ENCODE measurements at regions not wholly inside any gene's neighbourhood (a gene's known extent, or its start where the extent isn't known, plus 50 kb on each side); places are given as distances from the start of the nearest gene placed in this dataset.

DNA sequence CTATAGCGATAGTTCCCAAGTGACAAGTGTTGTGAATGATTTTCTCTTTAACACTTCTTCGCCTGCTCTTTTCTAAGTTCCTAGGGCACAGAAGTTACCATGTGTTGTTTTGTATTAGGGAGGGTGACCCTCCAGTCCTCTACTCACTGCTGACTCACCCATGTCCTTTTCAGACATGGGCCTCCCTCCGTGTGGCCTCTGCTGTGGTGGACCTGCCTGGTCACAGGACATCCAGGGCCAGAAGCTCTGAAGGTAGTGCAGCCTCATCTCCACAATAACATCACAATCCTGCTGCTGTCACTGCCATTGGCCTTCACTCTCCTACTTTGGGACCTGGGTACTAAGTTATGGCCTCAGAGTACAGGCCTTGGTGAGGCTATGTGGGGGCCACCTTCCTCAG is 87.1 kb upstream of the TNFAIP3 start:
- intact Hi-C loops (cut with DNase I), result no loop called here
- Histone ChIP-seq H3K4me3 (ENCODE audit: low read length in 2 of 2) (no peak overlapping the region), H3K4me1 (ENCODE audit: control insufficient read depth in 1 of 2, insufficient read depth in 2 of 2, low read length in 2 of 2) (no peaks in the 10 kb centered on the region), H3K27me3 (ENCODE audit: control insufficient read depth in 1 of 2, insufficient read depth in 2 of 2, low read length in 1 of 2) (peaks cover 0 to 2% of the 10 kb centered on the region in 2 donors), H3K36me3 (ENCODE audit: control insufficient read depth in 1 of 2, insufficient read depth in 2 of 2, low read length in 1 of 2) (no peaks in the 10 kb centered on the region), H3K9me3 (ENCODE audit: control insufficient read depth, low read length) (peaks cover 1% of the 10 kb centered on the region), H3K27ac (ENCODE audit: low read depth in 1 of 2, low read length in 2 of 2) (no peak overlapping the region)
- no peak for DNase-seq
- ATAC-seq (ENCODE audit: low FRiP score), result no peak
- WGBS, 2 donors, result 94% methylated on average over 3 of the region's 3 CpGs

DNA sequence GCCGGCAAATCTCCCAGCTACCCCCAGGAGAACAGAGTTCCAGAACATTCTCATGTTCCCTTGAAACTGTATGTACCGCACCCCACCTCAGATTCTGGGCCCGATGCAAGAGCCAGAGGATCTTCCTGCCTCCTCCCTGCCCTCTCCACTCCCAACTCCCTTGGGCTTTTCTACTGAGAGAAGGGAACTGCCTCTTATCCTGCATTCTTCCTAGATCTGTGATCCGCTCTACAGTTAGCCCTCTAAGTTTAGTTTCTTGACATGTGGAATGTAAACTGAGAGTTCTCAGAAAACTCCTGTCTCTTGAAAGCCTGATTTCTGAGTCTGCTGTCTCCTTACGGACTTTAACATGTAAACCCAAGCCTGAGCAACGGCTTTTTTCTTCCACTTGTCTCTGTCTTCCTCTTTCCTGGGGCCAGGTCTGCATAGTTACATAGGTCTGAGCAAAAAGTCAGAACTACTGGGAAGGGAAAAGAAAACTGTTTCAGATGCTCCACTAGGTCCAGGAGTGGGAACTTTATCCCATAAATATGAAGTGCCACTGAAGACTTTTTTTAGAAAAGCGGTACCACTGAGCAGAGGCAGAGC is 86.5 kb upstream of the TNFAIP3 start:
- intact Hi-C loops (cut with DNase I), result no loop called here
- peaks cover 1% of the 10 kb centered on the region for H3K9me3 ChIP-seq (ENCODE audit: control insufficient read depth, low read length)
- WGBS, 2 donors, result 75 to 82% methylated on average over 7 of the region's 7 CpGs
- peaks cover 0 to 2% of the 10 kb centered on the region in 2 donors for H3K27me3 ChIP-seq (ENCODE audit: control insufficient read depth in 1 of 2, insufficient read depth in 2 of 2, low read length in 1 of 2)
- no peak overlapping the region for H3K4me3 ChIP-seq (ENCODE audit: low read length in 2 of 2)
- no peaks in the 10 kb centered on the region for H3K4me1 ChIP-seq (ENCODE audit: control insufficient read depth in 1 of 2, insufficient read depth in 2 of 2, low read length in 2 of 2)
- no peak for ATAC-seq (ENCODE audit: low FRiP score)
- no peaks in the 10 kb centered on the region for H3K36me3 ChIP-seq (ENCODE audit: control insufficient read depth in 1 of 2, insufficient read depth in 2 of 2, low read length in 1 of 2)
- no peak overlapping the region for H3K27ac ChIP-seq (ENCODE audit: low read depth in 1 of 2, low read length in 2 of 2)
- no peak for DNase-seq

DNA sequence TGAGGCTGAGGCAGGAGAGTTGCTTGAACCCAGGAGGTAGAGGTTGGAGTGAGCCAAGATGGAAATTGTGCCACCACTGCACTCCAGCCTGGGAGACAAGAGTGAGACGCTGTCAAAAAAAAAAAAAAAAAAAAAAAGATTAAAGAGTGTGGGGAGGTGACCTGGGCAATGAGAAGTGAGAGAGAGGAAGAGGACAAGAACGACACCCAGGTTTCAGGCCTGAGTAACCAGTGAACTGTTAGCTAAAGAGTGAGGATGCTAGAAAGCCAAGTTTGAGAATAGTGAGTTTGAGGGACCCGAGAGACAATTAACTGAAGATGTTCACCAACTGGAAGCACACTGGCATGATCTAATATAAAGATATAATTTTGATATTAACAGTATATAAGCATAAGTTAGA is 85.4 kb upstream of the TNFAIP3 start:
- WGBS, 2 donors, result 94 to 96% methylated on average over 3 of the region's 3 CpGs
- Histone ChIP-seq H3K27me3 (ENCODE audit: control insufficient read depth in 1 of 2, insufficient read depth in 2 of 2, low read length in 1 of 2) (peaks cover 0 to 2% of the 10 kb centered on the region in 2 donors), H3K4me1 (ENCODE audit: control insufficient read depth in 1 of 2, insufficient read depth in 2 of 2, low read length in 2 of 2) (no peaks in the 10 kb centered on the region), H3K36me3 (ENCODE audit: control insufficient read depth in 1 of 2, insufficient read depth in 2 of 2, low read length in 1 of 2) (no peaks in the 10 kb centered on the region), H3K4me3 (ENCODE audit: low read length in 2 of 2) (no peak overlapping the region), H3K27ac (ENCODE audit: low read depth in 1 of 2, low read length in 2 of 2) (no peak overlapping the region), H3K9me3 (ENCODE audit: control insufficient read depth, low read length) (peaks cover 1% of the 10 kb centered on the region)
- ATAC-seq (ENCODE audit: low FRiP score), result no peak
- no peak for DNase-seq
- intact Hi-C loops (cut with DNase I), result no loop called here

DNA sequence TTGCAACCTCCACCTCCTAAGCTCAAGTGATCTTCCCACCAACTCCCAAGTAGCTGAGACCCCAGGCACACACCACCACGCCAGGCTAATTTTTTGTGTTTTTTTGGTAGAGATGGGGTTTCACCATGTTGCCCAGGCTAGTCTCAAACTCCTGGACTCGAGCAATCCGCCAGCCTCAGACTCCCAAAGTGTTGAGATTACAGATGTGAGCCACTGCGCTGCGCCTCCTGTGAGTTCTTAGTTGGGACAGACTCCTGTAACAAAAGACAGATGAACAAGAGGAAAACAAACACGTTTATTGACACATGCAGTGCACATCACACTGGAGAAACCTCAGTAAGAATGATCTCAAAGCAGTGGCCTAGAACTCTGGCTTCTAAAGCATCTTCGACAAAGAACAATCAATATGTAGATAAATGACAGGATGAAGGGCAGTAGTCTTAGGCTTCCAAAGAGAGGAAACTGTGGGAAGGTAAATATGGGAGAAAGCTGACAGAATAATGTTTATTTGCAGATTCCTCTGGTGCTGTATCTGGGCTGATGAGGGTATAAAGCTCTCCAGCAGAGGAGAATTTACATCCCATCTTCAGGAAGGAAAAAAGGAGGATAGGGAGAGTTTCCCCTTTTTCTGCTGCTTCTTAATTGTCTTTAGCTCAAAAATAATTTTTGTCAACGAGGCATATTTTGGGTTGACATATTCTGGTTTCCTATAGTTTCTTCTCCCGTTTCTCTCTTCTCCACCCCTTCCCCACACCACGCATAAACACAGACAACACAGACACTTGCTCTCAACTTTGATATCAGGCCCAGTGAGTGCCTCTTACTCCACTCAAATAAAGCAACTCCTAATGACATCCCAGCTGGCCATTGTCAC is 84.7 kb upstream of the TNFAIP3 start:
- DNase-seq (no peak), ATAC-seq (ENCODE audit: low FRiP score) (no peak)
- 91 to 94% methylated on average over 10 of the region's 10 CpGs for WGBS, 2 donors
- Histone ChIP-seq H3K27me3 (ENCODE audit: control insufficient read depth in 1 of 2, insufficient read depth in 2 of 2, low read length in 1 of 2) (peaks cover 0 to 2% of the 10 kb centered on the region in 2 donors), H3K4me1 (ENCODE audit: control insufficient read depth in 1 of 2, insufficient read depth in 2 of 2, low read length in 2 of 2) (no peaks in the 10 kb centered on the region), H3K27ac (ENCODE audit: low read depth in 1 of 2, low read length in 2 of 2) (no peak overlapping the region), H3K9me3 (ENCODE audit: control insufficient read depth, low read length) (peaks cover 1% of the 10 kb centered on the region), H3K4me3 (ENCODE audit: low read length in 2 of 2) (no peak overlapping the region), H3K36me3 (ENCODE audit: control insufficient read depth in 1 of 2, insufficient read depth in 2 of 2, low read length in 1 of 2) (no peaks in the 10 kb centered on the region)
- intact Hi-C loops (cut with DNase I), result no loop called here

DNA sequence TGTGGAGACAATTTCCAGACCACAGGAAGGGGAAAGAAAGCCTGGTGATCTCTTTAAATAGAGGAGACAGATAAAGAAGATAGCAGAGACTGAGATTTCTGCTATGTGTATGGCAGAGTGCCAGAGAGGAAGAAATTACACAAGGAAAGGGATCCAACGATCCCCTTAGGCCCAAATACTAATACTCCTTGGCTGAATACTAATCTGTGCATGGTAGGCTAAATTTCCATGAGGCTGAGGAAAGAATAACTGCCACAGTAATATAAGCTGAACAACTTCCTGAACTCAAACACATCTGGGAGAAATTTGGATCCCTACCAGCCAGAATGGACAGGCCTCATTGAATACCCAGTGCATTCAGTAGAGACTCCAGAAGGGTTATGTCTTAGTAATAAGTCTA is 83.3 kb upstream of the TNFAIP3 start:
- no peaks in the 10 kb centered on the region for H3K36me3 ChIP-seq (ENCODE audit: control insufficient read depth in 1 of 2, insufficient read depth in 2 of 2, low read length in 1 of 2)
- ATAC-seq (ENCODE audit: low FRiP score) (no peak), DNase-seq (no peak)
- WGBS, 2 donors, result 23 to 54% methylated on average over 1 of the region's 1 CpG
- H3K27me3 ChIP-seq (ENCODE audit: control insufficient read depth in 1 of 2, insufficient read depth in 2 of 2, low read length in 1 of 2), result no peaks in the 10 kb centered on the region
- intact Hi-C loops (cut with DNase I), result no loop called here
- H3K4me3 ChIP-seq (ENCODE audit: low read length in 2 of 2), result no peak overlapping the region
- peaks cover 1% of the 10 kb centered on the region for H3K9me3 ChIP-seq (ENCODE audit: control insufficient read depth, low read length)
- H3K27ac ChIP-seq (ENCODE audit: low read depth in 1 of 2, low read length in 2 of 2), result no peak overlapping the region
- H3K4me1 ChIP-seq (ENCODE audit: control insufficient read depth in 1 of 2, insufficient read depth in 2 of 2, low read length in 2 of 2), result no peaks in the 10 kb centered on the region

DNA sequence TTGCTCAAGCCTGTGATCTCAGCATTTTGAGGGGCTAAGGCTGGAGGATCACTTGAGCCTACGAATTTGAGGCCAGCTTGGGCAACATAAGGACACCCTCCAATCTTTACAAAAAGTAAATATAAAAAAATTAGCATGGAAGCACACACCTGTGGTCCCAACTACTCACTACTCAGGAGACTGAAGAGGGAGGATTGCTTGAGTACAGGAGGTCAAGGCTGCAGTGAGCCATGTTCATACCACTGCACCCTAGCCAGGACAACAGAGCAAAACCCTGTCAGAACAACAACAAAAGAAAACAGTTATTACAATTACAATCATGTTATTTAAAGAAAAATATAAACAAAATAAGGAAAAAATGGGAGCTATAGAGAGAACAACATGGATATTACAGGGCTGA is 82.5 kb upstream of the TNFAIP3 start:
- Histone ChIP-seq H3K27me3 (ENCODE audit: control insufficient read depth in 1 of 2, insufficient read depth in 2 of 2, low read length in 1 of 2) (no peaks in the 10 kb centered on the region), H3K9me3 (ENCODE audit: control insufficient read depth, low read length) (peaks cover 1% of the 10 kb centered on the region), H3K4me3 (ENCODE audit: low read length in 2 of 2) (no peak overlapping the region), H3K4me1 (ENCODE audit: control insufficient read depth in 1 of 2, insufficient read depth in 2 of 2, low read length in 2 of 2) (no peaks in the 10 kb centered on the region), H3K27ac (ENCODE audit: low read depth in 1 of 2, low read length in 2 of 2) (no peak overlapping the region), H3K36me3 (ENCODE audit: control insufficient read depth in 1 of 2, insufficient read depth in 2 of 2, low read length in 1 of 2) (no peaks in the 10 kb centered on the region)
- no peak for DNase-seq
- WGBS, 2 donors, result 52 to 92% methylated on average over 1 of the region's 1 CpG
- no peak for ATAC-seq (ENCODE audit: low FRiP score)
- intact Hi-C loops (cut with DNase I), result no loop called here

DNA sequence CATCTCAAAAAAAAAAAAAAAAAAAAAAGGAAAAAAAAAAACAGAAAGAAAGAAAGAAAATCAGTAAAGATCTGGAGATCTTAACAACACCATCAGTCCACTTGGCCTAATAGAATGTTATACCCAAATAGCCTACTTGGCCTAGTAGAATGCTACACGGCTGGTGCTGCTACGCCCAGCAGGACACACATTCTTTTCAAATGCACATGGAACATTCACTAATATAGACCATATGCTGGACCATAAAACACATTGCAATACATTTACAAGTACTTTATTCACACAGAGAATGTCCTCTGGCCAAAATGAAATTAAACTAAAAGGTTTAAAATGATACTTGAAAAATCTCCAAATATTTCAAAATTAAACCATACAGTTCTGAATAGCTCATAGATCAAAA is 80.0 kb upstream of the TNFAIP3 start:
- Histone ChIP-seq H3K27ac (ENCODE audit: low read depth in 1 of 2, low read length in 2 of 2) (no peak overlapping the region), H3K27me3 (ENCODE audit: control insufficient read depth in 1 of 2, insufficient read depth in 2 of 2, low read length in 1 of 2) (no peaks in the 10 kb centered on the region), H3K9me3 (ENCODE audit: control insufficient read depth, low read length) (peaks cover 1% of the 10 kb centered on the region), H3K4me1 (ENCODE audit: control insufficient read depth in 1 of 2, insufficient read depth in 2 of 2, low read length in 2 of 2) (no peaks in the 10 kb centered on the region), H3K4me3 (ENCODE audit: low read length in 2 of 2) (no peak overlapping the region), H3K36me3 (ENCODE audit: control insufficient read depth in 1 of 2, insufficient read depth in 2 of 2, low read length in 1 of 2) (no peaks in the 10 kb centered on the region)
- 91 to 95% methylated on average over 2 of the region's 2 CpGs for WGBS, 2 donors
- ATAC-seq (ENCODE audit: low FRiP score) (no peak), DNase-seq (no peak)
- intact Hi-C loops (cut with DNase I), result no loop called here

DNA sequence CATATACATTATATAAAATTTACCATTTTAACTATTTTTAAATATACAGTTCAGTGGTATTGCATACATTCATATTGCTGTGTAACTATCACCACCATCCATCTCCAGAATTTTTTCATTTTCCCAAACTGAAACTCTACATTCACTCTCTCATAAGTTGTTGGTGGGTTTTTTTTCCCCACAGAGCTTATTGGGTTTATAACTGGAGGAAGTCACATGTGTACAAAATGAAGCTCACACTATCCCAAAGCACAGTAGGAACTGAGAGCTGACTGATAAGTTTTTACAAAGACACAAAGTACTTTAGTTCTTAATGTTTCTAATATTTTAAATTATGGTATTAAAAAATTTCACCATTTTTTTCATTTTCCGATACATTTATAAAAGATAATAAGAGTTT is 78.8 kb upstream of the TNFAIP3 start:
- intact Hi-C loops (cut with DNase I), result no loop called here
- Histone ChIP-seq H3K4me1 (ENCODE audit: control insufficient read depth in 1 of 2, insufficient read depth in 2 of 2, low read length in 2 of 2) (no peaks in the 10 kb centered on the region), H3K36me3 (ENCODE audit: control insufficient read depth in 1 of 2, insufficient read depth in 2 of 2, low read length in 1 of 2) (no peaks in the 10 kb centered on the region), H3K27ac (ENCODE audit: low read depth in 1 of 2, low read length in 2 of 2) (no peak overlapping the region), H3K9me3 (ENCODE audit: control insufficient read depth, low read length) (peaks cover 1% of the 10 kb centered on the region), H3K27me3 (ENCODE audit: control insufficient read depth in 1 of 2, insufficient read depth in 2 of 2, low read length in 1 of 2) (no peaks in the 10 kb centered on the region), H3K4me3 (ENCODE audit: low read length in 2 of 2) (no peak overlapping the region)
- no peak for ATAC-seq (ENCODE audit: low FRiP score)
- 97 to 98% methylated on average over 1 of the region's 1 CpG for WGBS, 2 donors
- no peak for DNase-seq

Data from aorta (tissue), 5 donors.